ENCODE measurements at regions not wholly inside any gene's neighbourhood (a gene's known extent, or its start where the extent isn't known, plus 50 kb on each side); places are given as distances from the start of the nearest gene placed in this dataset.

GRCh38 chr5:145558288-145558687, 276.9 kb downstream of the PRELID2 start:
- Histone ChIP-seq H3K36me3 (ENCODE audit: control insufficient read depth, insufficient read depth, low read length) (no peaks in the 10 kb centered on the region), H3K9me3 (no peaks in the 10 kb centered on the region), H3K27me3 (replicated peaks; ENCODE audit: control insufficient read depth, insufficient read depth, low read length) (no peaks in the 10 kb centered on the region), H3K4me3 (ENCODE audit: low read depth, low read length) (no peak overlapping the region), H3K4me1 (no peaks in the 10 kb centered on the region)
- POLR2A ChIA-PET, result no interaction called here
- intact Hi-C loops (cut with micrococcal nuclease; ENCODE audit: unreplicated experiment), result no loop called here
- no peaks in the 10 kb centered on the region for H3K9me3 Mint-ChIP-seq (ENCODE audit: unreplicated experiment)
- no TSS peak for BruUV-seq (replicated peaks)
- H3K27me3 Mint-ChIP-seq (ENCODE audit: insufficient read depth, unreplicated experiment), result no peaks in the 10 kb centered on the region
- no peak overlapping the region for H3K4me3 Mint-ChIP-seq (ENCODE audit: unreplicated experiment)
- H3K36me3 Mint-ChIP-seq (ENCODE audit: insufficient read depth, unreplicated experiment), result no peaks in the 10 kb centered on the region
- TF ChIP-seq CTCF (IDR thresholded peaks at IDR 0.05; ENCODE audit: insufficient read depth in 1 of 2, low read depth in 1 of 2, low read length in 1 of 2, severe bottlenecking in 1 of 2, unreplicated experiment in 1 of 2), result no peak
- DNase-seq, result no peak
- no peak overlapping the region for H3K27ac Mint-ChIP-seq (ENCODE audit: unreplicated experiment)
- CTCF ChIA-PET, result no interaction called here
- no peaks in the 10 kb centered on the region for H3K4me1 Mint-ChIP-seq (ENCODE audit: low read depth, unreplicated experiment)

GRCh38 chr5:145557345-145557744, 277.8 kb downstream of the PRELID2 start:
- H3K9me3 ChIP-seq, result no peaks in the 10 kb centered on the region
- H3K36me3 Mint-ChIP-seq (ENCODE audit: insufficient read depth, unreplicated experiment), result no peaks in the 10 kb centered on the region
- H3K4me1 ChIP-seq, result no peaks in the 10 kb centered on the region
- intact Hi-C loops (cut with micrococcal nuclease; ENCODE audit: unreplicated experiment), result no loop called here
- H3K9me3 Mint-ChIP-seq (ENCODE audit: unreplicated experiment), result no peaks in the 10 kb centered on the region
- H3K27me3 Mint-ChIP-seq (ENCODE audit: insufficient read depth, unreplicated experiment), result no peaks in the 10 kb centered on the region
- no peak overlapping the region for H3K27ac Mint-ChIP-seq (ENCODE audit: unreplicated experiment)
- POLR2A ChIA-PET, result no interaction called here
- no peaks in the 10 kb centered on the region for H3K4me1 Mint-ChIP-seq (ENCODE audit: low read depth, unreplicated experiment)
- CTCF ChIA-PET, result no interaction called here
- no peak overlapping the region for H3K4me3 Mint-ChIP-seq (ENCODE audit: unreplicated experiment)
- H3K27me3 ChIP-seq (replicated peaks; ENCODE audit: control insufficient read depth, insufficient read depth, low read length), result no peaks in the 10 kb centered on the region
- TF ChIP-seq CTCF (IDR thresholded peaks at IDR 0.05; ENCODE audit: insufficient read depth in 1 of 2, low read depth in 1 of 2, low read length in 1 of 2, severe bottlenecking in 1 of 2, unreplicated experiment in 1 of 2), result no peak
- H3K4me3 ChIP-seq (ENCODE audit: low read depth, low read length), result no peak overlapping the region
- no TSS peak for BruUV-seq (replicated peaks)
- DNase-seq, result no peak
- H3K36me3 ChIP-seq (ENCODE audit: control insufficient read depth, insufficient read depth, low read length), result no peaks in the 10 kb centered on the region

GRCh38 chr5:145554399-145554798, 280.7 kb downstream of the PRELID2 start:
- Mint-ChIP-seq H3K27me3 (ENCODE audit: insufficient read depth, unreplicated experiment) (no peaks in the 10 kb centered on the region), H3K4me1 (ENCODE audit: low read depth, unreplicated experiment) (no peaks in the 10 kb centered on the region), H3K27ac (ENCODE audit: unreplicated experiment) (no peak overlapping the region), H3K9me3 (ENCODE audit: unreplicated experiment) (no peaks in the 10 kb centered on the region), H3K4me3 (ENCODE audit: unreplicated experiment) (no peak overlapping the region), H3K36me3 (ENCODE audit: insufficient read depth, unreplicated experiment) (no peaks in the 10 kb centered on the region)
- BruUV-seq (replicated peaks), result no TSS peak
- CTCF ChIA-PET, result interaction anchor here (0.6 kb wide), 1 partner anchor 307 kb away, joined by 3 read pairs; no protein-coding TSS in a partner anchor
- H3K27me3 ChIP-seq (replicated peaks; ENCODE audit: control insufficient read depth, insufficient read depth, low read length), result no peaks in the 10 kb centered on the region
- H3K4me1 ChIP-seq, result no peaks in the 10 kb centered on the region
- no peak for TF ChIP-seq CTCF (IDR thresholded peaks at IDR 0.05; ENCODE audit: insufficient read depth in 1 of 2, low read depth in 1 of 2, low read length in 1 of 2, severe bottlenecking in 1 of 2, unreplicated experiment in 1 of 2)
- H3K9me3 ChIP-seq, result no peaks in the 10 kb centered on the region
- DNase-seq, result no peak
- intact Hi-C loops (cut with micrococcal nuclease; ENCODE audit: unreplicated experiment), result no loop called here
- H3K36me3 ChIP-seq (ENCODE audit: control insufficient read depth, insufficient read depth, low read length), result no peaks in the 10 kb centered on the region
- POLR2A ChIA-PET, result no interaction called here
- H3K4me3 ChIP-seq (ENCODE audit: low read depth, low read length), result no peak overlapping the region
